A673 (cell line): ENCODE measurements at regions not wholly inside any gene's neighbourhood (a gene's known extent, or its start where the extent isn't known, plus 50 kb on each side); places are given as distances from the start of the nearest gene placed in this dataset.
A peak's percentile ranks its signal among the peaks of the same experiment; 100 is the strongest.

Source experiments
- BruUV-seq: library from RNA; stranded (reverse); fragments of 400-500 nt; replicated peaks from 2 replicates; lab custom pipeline; 2021; lab: Mats Ljungman, UMichigan
- CTCF ChIA-PET: fragments of 300-600 bp; sonication (Branson Sonifier 250); formaldehyde crosslinking; loops from one replicate; lab custom pipeline; 2022; ENCODE audit warnings: antibody characterized with exemption; lab: Charles Lee
- POLR2A ChIA-PET: fragments of 300-600 bp; sonication (Branson Sonifier 250); formaldehyde crosslinking; loops from one replicate; lab custom pipeline; 2022; ENCODE audit warnings: antibody characterized with exemption; ENCODE audit not compliant: low non-redundant PET; lab: Charles Lee
- DNase-seq: peaks from one replicate; pipeline ENCODE4 v3.0.0-alpha.2; 2015; ENCODE audit warnings: low spot score
- H3K27ac ChIP-seq: fragments of 200-600 bp; sonication (generic); 2 replicates; pipeline ENCODE4 v1.5.1; 2016; ENCODE audit warnings: mixed run types, low read depth, mild to moderate bottlenecking, mixed read lengths, antibody characterized with exemption, low read length; ENCODE audit not compliant: poor library complexity, severe bottlenecking
- H3K27me3 ChIP-seq: fragments of 200-600 bp; sonication (generic); replicated peaks from 2 replicates; pipeline ENCODE4 v1.6.1; 2017; ENCODE audit warnings: mixed run types, low read depth, mild to moderate bottlenecking, mixed read lengths, antibody characterized with exemption, low read length; ENCODE audit not compliant: insufficient read depth, poor library complexity
- H3K36me3 ChIP-seq: fragments of 200-600 bp; sonication (generic); 2 replicates; pipeline ENCODE4 v1.6.1; 2016; ENCODE audit warnings: mixed run types, mild to moderate bottlenecking, mixed read lengths, antibody characterized with exemption, low read length; ENCODE audit not compliant: insufficient read depth, poor library complexity, severe bottlenecking
- H3K4me1 ChIP-seq: fragments of 200-600 bp; sonication (generic); 2 replicates; pipeline ENCODE4 v1.6.1; 2017; ENCODE audit warnings: mixed run types, mild to moderate bottlenecking, mixed read lengths, antibody characterized with exemption, low read length; ENCODE audit not compliant: insufficient read depth, poor library complexity, severe bottlenecking
- H3K4me3 ChIP-seq: fragments of 200-600 bp; sonication (generic); 2 replicates; pipeline ENCODE4 v1.5.1; 2016; ENCODE audit warnings: low read depth, mixed run types, mild to moderate bottlenecking, mixed read lengths, low read length; ENCODE audit not compliant: poor library complexity, severe bottlenecking
- H3K9me3 ChIP-seq: fragments of 200-600 bp; sonication (generic); 2 replicates; pipeline ENCODE4 v1.6.1; 2016; ENCODE audit warnings: mixed run types, low read depth, mild to moderate bottlenecking, mixed read lengths, antibody characterized with exemption, low read length; ENCODE audit not compliant: poor library complexity, severe bottlenecking
- CTCF ChIP-seq: fragments of 300-800, 200-600 bp; sonication (generic); conservative IDR thresholded peaks from 2 replicates; pipeline ENCODE4 v1.5.1; 2017; ENCODE audit warnings: low read depth, mild to moderate bottlenecking, antibody characterized with exemption, low read length, moderate library complexity, mixed read lengths
- EZH2 ChIP-seq: fragments of 200-600 bp; sonication (generic); IDR thresholded peaks from 2 replicates; pipeline ENCODE4 v1.6.1; 2017; ENCODE audit warnings: borderline replicate concordance, low read depth, mild to moderate bottlenecking, mixed read lengths, antibody characterized with exemption, low read length; ENCODE audit not compliant: poor library complexity, severe bottlenecking
- intact Hi-C: fragments of 100-400 bp; cut with micrococcal nuclease; formaldehyde crosslinking; loops from one replicate; pipeline ENCODE4 v1.10.0; 2022; ENCODE audit not compliant: unreplicated experiment

- no TSS peak for BruUV-seq
- H3K4me1 ChIP-seq = no peaks in the 10 kb centered on the region
- H3K27me3 ChIP-seq = peaks cover 6% of the 10 kb centered on the region
- DNase-seq = no peak
- POLR2A ChIA-PET = no interaction called here
- H3K4me3 ChIP-seq = no peak overlapping the region
- intact Hi-C loops = no loop called here
- H3K36me3 ChIP-seq = no peaks in the 10 kb centered on the region
- no peak overlapping the region for H3K27ac ChIP-seq
- CTCF ChIA-PET = no interaction called here
- no peaks in the 10 kb centered on the region for H3K9me3 ChIP-seq
- TF ChIP-seq EZH2 (no peak), CTCF (no peak)
Measured at GRCh38 chr10:118845776-118846175, 91.0 kb upstream of the CACUL1 start.

- ChIA-PET POLR2A (no interaction called here), CTCF (no interaction called here)
- Histone ChIP-seq H3K4me1 (no peaks in the 10 kb centered on the region), H3K9me3 (no peaks in the 10 kb centered on the region), H3K36me3 (no peaks in the 10 kb centered on the region), H3K27ac (no peak overlapping the region), H3K4me3 (no peak overlapping the region), H3K27me3 (peaks cover 6% of the 10 kb centered on the region)
- intact Hi-C loops = loop anchor here (1.0 kb wide), 1 partner anchor 282 kb away; no protein-coding TSS in a partner anchor
- no peak for TF ChIP-seq EZH2
- TF ChIP-seq CTCF = peak; percentile 87
- no TSS peak for BruUV-seq
- DNase-seq = peak; percentile 73
Measured at GRCh38 chr10:118850418-118851061, 95.8 kb upstream of the CACUL1 start.

GRCh38 chr10:118851062-118852035 is 96.6 kb upstream of the CACUL1 start:
- TF ChIP-seq CTCF (no peak), EZH2 (no peak)

More at GRCh38 chr10:118851062-118852035, 96.6 kb upstream of the CACUL1 start:
- BruUV-seq = no TSS peak
- H3K4me3 ChIP-seq = no peak overlapping the region
- intact Hi-C loops = no loop called here
- peaks cover 6% of the 10 kb centered on the region for H3K27me3 ChIP-seq
- no peaks in the 10 kb centered on the region for H3K36me3 ChIP-seq
- ChIA-PET POLR2A (no interaction called here), CTCF (no interaction called here)
- no peak overlapping the region for H3K27ac ChIP-seq
- no peak for DNase-seq
- no peaks in the 10 kb centered on the region for H3K4me1 ChIP-seq
- no peaks in the 10 kb centered on the region for H3K9me3 ChIP-seq
